ENCODE measurements at regions not wholly inside any gene's neighbourhood (a gene's known extent, or its start where the extent isn't known, plus 50 kb on each side); places are given as distances from the start of the nearest gene placed in this dataset.

- H3K9ac ChIP-seq (ENCODE audit: insufficient read depth, low read length), result no peak overlapping the region
- TF ChIP-seq CTCF (conservative IDR thresholded peaks at IDR 0.05 in 1 of 2, IDR thresholded peaks at IDR 0.05 in 1 of 2; ENCODE audit: low read depth in 1 of 2, low read length in 2 of 2), result no peak
- no peak for TF ChIP-seq EZH2 (IDR thresholded peaks at IDR 0.05; ENCODE audit: low read length, missing control alignments)
- no peaks in the 10 kb centered on the region for H3K36me3 ChIP-seq (ENCODE audit: control insufficient read depth, insufficient read depth, low read length)
- H3K79me2 ChIP-seq (ENCODE audit: control insufficient read depth, insufficient read depth, low read length), result no peaks in the 10 kb centered on the region
- H3K27ac ChIP-seq (ENCODE audit: insufficient read depth, low read length), result no peak overlapping the region
- no peak overlapping the region for H3K4me3 ChIP-seq (replicated peaks in 1 of 4; ENCODE audit: control extremely low read depth in 1 of 4, insufficient read depth in 1 of 4, low read depth in 3 of 4, low read length in 4 of 4)
- H2AFZ ChIP-seq (ENCODE audit: low read length), result no peak overlapping the region
- H3K9me3 ChIP-seq (ENCODE audit: control insufficient read depth, insufficient read depth, low read depth, low read length), result no peaks in the 10 kb centered on the region
- no peak overlapping the region for H3K4me2 ChIP-seq (ENCODE audit: extremely low read depth, insufficient read depth, low read length)
- no peaks in the 10 kb centered on the region for H3K27me3 ChIP-seq (ENCODE audit: control insufficient read depth, insufficient read depth, low read length)
- no peaks in the 10 kb centered on the region for H3K4me1 ChIP-seq (ENCODE audit: control insufficient read depth, extremely low read depth, insufficient read depth, low read length)
- no peak for DNase-seq (ENCODE audit: low read depth in 2 of 2)
- H4K20me1 ChIP-seq (ENCODE audit: control insufficient read depth, extremely low read depth, insufficient read depth, low read length), result no peaks in the 10 kb centered on the region
These were observed 799.3 kb upstream of the MAP3K7 start for GRCh38 chr6:91386204-91386603.

GRCh38 chr6:91383207-91383606, 796.3 kb upstream of the MAP3K7 start:
- Histone ChIP-seq H3K9ac (ENCODE audit: insufficient read depth, low read length) (no peak overlapping the region), H4K20me1 (ENCODE audit: control insufficient read depth, extremely low read depth, insufficient read depth, low read length) (no peaks in the 10 kb centered on the region), H3K4me2 (ENCODE audit: extremely low read depth, insufficient read depth, low read length) (no peak overlapping the region), H3K9me3 (ENCODE audit: control insufficient read depth, insufficient read depth, low read depth, low read length) (no peaks in the 10 kb centered on the region), H2AFZ (ENCODE audit: low read length) (no peak overlapping the region), H3K36me3 (ENCODE audit: control insufficient read depth, insufficient read depth, low read length) (no peaks in the 10 kb centered on the region), H3K27ac (ENCODE audit: insufficient read depth, low read length) (no peak overlapping the region), H3K79me2 (ENCODE audit: control insufficient read depth, insufficient read depth, low read length) (no peaks in the 10 kb centered on the region), H3K4me1 (ENCODE audit: control insufficient read depth, extremely low read depth, insufficient read depth, low read length) (no peaks in the 10 kb centered on the region), H3K27me3 (ENCODE audit: control insufficient read depth, insufficient read depth, low read length) (no peaks in the 10 kb centered on the region), H3K4me3 (replicated peaks in 1 of 4; ENCODE audit: control extremely low read depth in 1 of 4, insufficient read depth in 1 of 4, low read depth in 3 of 4, low read length in 4 of 4) (no peak overlapping the region)
- TF ChIP-seq EZH2 (IDR thresholded peaks at IDR 0.05; ENCODE audit: low read length, missing control alignments) (no peak), CTCF (conservative IDR thresholded peaks at IDR 0.05 in 1 of 2, IDR thresholded peaks at IDR 0.05 in 1 of 2; ENCODE audit: low read depth in 1 of 2, low read length in 2 of 2) (no peak)
- DNase-seq (ENCODE audit: low read depth in 2 of 2), result no peak

GRCh38 chr6:91376686-91377085, 789.8 kb upstream of the MAP3K7 start:
- H3K79me2 ChIP-seq (ENCODE audit: control insufficient read depth, insufficient read depth, low read length), result no peaks in the 10 kb centered on the region
- no peak overlapping the region for H3K9ac ChIP-seq (ENCODE audit: insufficient read depth, low read length)
- no peaks in the 10 kb centered on the region for H3K36me3 ChIP-seq (ENCODE audit: control insufficient read depth, insufficient read depth, low read length)
- no peak overlapping the region for H2AFZ ChIP-seq (ENCODE audit: low read length)
- H4K20me1 ChIP-seq (ENCODE audit: control insufficient read depth, extremely low read depth, insufficient read depth, low read length), result no peaks in the 10 kb centered on the region
- no peaks in the 10 kb centered on the region for H3K4me1 ChIP-seq (ENCODE audit: control insufficient read depth, extremely low read depth, insufficient read depth, low read length)
- no peak for TF ChIP-seq EZH2 (IDR thresholded peaks at IDR 0.05; ENCODE audit: low read length, missing control alignments)
- TF ChIP-seq CTCF (conservative IDR thresholded peaks at IDR 0.05 in 1 of 2, IDR thresholded peaks at IDR 0.05 in 1 of 2; ENCODE audit: low read depth in 1 of 2, low read length in 2 of 2), result no peak
- H3K4me2 ChIP-seq (ENCODE audit: extremely low read depth, insufficient read depth, low read length), result no peak overlapping the region
- H3K27me3 ChIP-seq (ENCODE audit: control insufficient read depth, insufficient read depth, low read length), result no peaks in the 10 kb centered on the region
- H3K9me3 ChIP-seq (ENCODE audit: control insufficient read depth, insufficient read depth, low read depth, low read length), result no peaks in the 10 kb centered on the region
- H3K4me3 ChIP-seq (replicated peaks in 1 of 4; ENCODE audit: control extremely low read depth in 1 of 4, insufficient read depth in 1 of 4, low read depth in 3 of 4, low read length in 4 of 4), result no peak overlapping the region
- DNase-seq (ENCODE audit: low read depth in 2 of 2), result peak in 1 of 2 donors; percentile 2
- no peak overlapping the region for H3K27ac ChIP-seq (ENCODE audit: insufficient read depth, low read length)

Measured in fibroblast of lung (primary cell).